Osteocyte (in vitro differentiated cells): ENCODE measurements at regions not wholly inside any gene's neighbourhood (a gene's known extent, or its start where the extent isn't known, plus 50 kb on each side); places are given as distances from the start of the nearest gene placed in this dataset.

Experiments
- DNase-seq: peaks from one replicate; pipeline ENCODE4 v3.0.0; 2021; ENCODE audit warnings: mixed read lengths; ENCODE audit not compliant: unreplicated experiment; ENCODE audit errors: extremely low spot score
- H3K27ac Mint-ChIP-seq: one replicate; pipeline ENCODE4 v1.8.0; 2021; ENCODE audit warnings: mild to moderate bottlenecking, mixed read lengths; ENCODE audit not compliant: unreplicated experiment
- H3K27me3 Mint-ChIP-seq: one replicate; pipeline ENCODE4 v1.8.0; 2021; ENCODE audit warnings: mixed read lengths; ENCODE audit not compliant: unreplicated experiment
- H3K36me3 Mint-ChIP-seq: one replicate; pipeline ENCODE4 v1.8.0; 2021; ENCODE audit warnings: mixed read lengths; ENCODE audit not compliant: unreplicated experiment
- H3K4me1 Mint-ChIP-seq: one replicate; pipeline ENCODE4 v1.8.0; 2021; ENCODE audit warnings: mixed read lengths; ENCODE audit not compliant: unreplicated experiment
- H3K4me3 Mint-ChIP-seq: one replicate; pipeline ENCODE4 v1.8.0; 2021; ENCODE audit warnings: mild to moderate bottlenecking, moderate library complexity, mixed read lengths; ENCODE audit not compliant: unreplicated experiment
- H3K9me3 Mint-ChIP-seq: one replicate; pipeline ENCODE4 v1.8.0; 2021; ENCODE audit warnings: mixed read lengths; ENCODE audit not compliant: unreplicated experiment
- TF ChIP-seq, protein P1 (sequence below): fragments of 200-600 bp; sonication (generic); IDR thresholded peaks from 2 replicates; pipeline ENCODE4 v1.5.0; 2021; ENCODE audit warnings: antibody characterized with exemption, mild to moderate bottlenecking, moderate library complexity

DNA sequence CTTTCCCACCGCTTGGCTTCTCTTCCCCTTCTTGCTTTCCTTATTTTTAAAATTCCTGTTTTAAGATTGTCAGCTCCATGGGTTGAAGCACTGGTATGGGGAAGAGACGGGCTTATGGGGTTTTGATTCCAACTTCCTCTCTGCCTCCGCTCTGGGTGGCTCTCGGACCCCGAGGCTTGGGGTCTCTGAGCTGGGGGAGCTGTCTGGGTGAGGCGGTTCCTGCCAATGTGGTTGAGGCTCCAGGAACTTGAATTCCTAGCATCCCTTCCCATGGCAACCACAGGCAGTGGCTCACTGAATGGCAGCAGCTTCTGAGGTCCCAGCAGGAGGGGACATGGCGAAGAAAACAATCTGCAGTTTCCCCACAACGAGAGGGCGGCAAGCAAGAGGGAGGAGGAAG is 83.1 kb upstream of the C1orf174 start:
- no peak overlapping the region for H3K4me3 Mint-ChIP-seq
- no peaks in the 10 kb centered on the region for H3K27me3 Mint-ChIP-seq
- H3K27ac Mint-ChIP-seq: no peak overlapping the region
- no peaks in the 10 kb centered on the region for H3K36me3 Mint-ChIP-seq
- H3K9me3 Mint-ChIP-seq: peaks cover 4% of the 10 kb centered on the region
- TF ChIP-seq, protein P1, sequence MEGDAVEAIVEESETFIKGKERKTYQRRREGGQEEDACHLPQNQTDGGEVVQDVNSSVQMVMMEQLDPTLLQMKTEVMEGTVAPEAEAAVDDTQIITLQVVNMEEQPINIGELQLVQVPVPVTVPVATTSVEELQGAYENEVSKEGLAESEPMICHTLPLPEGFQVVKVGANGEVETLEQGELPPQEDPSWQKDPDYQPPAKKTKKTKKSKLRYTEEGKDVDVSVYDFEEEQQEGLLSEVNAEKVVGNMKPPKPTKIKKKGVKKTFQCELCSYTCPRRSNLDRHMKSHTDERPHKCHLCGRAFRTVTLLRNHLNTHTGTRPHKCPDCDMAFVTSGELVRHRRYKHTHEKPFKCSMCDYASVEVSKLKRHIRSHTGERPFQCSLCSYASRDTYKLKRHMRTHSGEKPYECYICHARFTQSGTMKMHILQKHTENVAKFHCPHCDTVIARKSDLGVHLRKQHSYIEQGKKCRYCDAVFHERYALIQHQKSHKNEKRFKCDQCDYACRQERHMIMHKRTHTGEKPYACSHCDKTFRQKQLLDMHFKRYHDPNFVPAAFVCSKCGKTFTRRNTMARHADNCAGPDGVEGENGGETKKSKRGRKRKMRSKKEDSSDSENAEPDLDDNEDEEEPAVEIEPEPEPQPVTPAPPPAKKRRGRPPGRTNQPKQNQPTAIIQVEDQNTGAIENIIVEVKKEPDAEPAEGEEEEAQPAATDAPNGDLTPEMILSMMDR: no peak
- DNase-seq: no peak
- H3K4me1 Mint-ChIP-seq: no peaks in the 10 kb centered on the region

DNA sequence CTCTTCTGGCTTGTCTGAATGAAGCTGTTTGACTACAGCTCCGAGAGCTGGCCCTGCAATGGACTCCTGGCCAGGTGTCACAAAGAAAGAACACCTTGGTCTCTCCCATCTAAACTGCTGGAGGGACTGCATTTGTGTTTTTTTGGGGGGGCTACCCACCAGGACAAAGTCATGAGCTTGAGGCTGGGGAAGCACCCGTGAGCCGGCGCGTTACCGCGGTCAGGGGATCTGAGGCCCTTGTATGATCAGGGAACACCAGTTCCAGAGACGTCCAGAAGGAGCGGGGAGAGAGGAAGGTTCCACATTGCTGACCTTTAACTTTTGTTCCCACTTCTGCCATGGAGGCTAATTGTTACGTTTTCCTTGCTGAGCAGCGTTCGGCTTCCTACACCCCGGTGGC is 84.5 kb upstream of the C1orf174 start:
- Mint-ChIP-seq H3K4me3 (no peak overlapping the region), H3K4me1 (no peaks in the 10 kb centered on the region), H3K36me3 (no peaks in the 10 kb centered on the region), H3K9me3 (peaks cover 4% of the 10 kb centered on the region), H3K27ac (no peak overlapping the region), H3K27me3 (no peaks in the 10 kb centered on the region)
- no peak for DNase-seq
- TF ChIP-seq, protein P1: no peak

DNA sequence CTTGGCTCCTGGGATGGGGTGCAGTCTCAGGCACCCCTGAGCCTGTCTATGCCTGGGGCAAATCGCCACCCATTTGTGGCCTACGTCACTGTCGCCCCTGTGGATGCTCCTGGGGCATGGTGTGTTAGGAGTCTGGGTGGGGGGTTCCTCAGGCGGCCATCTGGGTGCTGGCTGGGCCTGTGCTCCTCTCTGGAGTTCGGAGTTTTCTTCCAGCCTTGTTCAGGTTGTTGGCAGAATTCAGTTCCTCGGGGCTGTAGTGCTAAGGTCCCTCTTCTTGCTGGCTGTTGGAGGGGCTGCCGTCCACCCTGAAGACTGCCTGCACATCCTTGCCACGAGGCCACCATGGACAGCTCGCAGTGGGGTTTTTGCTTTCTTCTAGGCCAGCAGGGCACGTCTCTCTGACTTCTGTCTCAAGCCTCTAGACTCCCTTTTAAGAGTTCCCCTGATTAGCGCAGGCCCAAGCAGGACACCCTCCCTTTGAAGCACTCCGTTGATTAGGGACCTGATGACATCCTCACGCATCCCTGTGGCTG is 86.7 kb upstream of the C1orf174 start:
- no peak for DNase-seq
- H3K36me3 Mint-ChIP-seq: no peaks in the 10 kb centered on the region
- no peaks in the 10 kb centered on the region for H3K4me1 Mint-ChIP-seq
- H3K27ac Mint-ChIP-seq: no peak overlapping the region
- H3K4me3 Mint-ChIP-seq: no peak overlapping the region
- no peaks in the 10 kb centered on the region for H3K27me3 Mint-ChIP-seq
- TF ChIP-seq, protein P1: no peak
- peaks cover 5% of the 10 kb centered on the region for H3K9me3 Mint-ChIP-seq

DNA sequence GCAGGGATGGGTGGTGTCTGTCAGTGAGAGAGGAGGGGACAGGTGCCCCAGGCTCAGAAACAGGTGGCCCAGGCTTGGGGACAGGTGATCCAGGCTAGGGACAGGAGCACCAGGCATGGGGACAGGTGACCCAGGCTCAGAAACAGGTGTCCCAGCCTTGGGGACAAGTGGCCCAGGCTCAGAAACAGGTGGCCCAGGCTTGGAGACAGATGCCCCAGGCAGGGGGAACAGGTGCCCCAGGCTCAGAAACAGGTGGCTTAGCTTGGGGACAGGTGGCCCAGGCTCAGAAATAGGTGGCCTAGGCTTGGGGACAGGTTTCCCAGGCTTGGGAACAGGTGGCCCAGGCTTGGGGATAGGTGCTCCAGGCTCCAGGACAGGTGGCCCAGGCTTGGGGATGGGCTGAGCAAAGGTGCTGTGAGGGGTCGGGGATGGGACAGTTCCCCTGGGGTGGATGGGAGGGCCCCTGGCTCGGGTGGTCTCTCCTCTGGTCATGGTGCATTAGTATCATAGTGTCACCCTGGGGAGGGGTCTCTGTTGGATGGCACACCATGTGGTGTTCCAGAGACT is 87.7 kb upstream of the C1orf174 start:
- no peak for DNase-seq
- H3K27ac Mint-ChIP-seq: no peak overlapping the region
- TF ChIP-seq, protein P1: no peak
- H3K36me3 Mint-ChIP-seq: no peaks in the 10 kb centered on the region
- H3K4me3 Mint-ChIP-seq: no peak overlapping the region
- H3K4me1 Mint-ChIP-seq: no peaks in the 10 kb centered on the region
- peaks cover 5% of the 10 kb centered on the region for H3K9me3 Mint-ChIP-seq
- no peaks in the 10 kb centered on the region for H3K27me3 Mint-ChIP-seq

DNA sequence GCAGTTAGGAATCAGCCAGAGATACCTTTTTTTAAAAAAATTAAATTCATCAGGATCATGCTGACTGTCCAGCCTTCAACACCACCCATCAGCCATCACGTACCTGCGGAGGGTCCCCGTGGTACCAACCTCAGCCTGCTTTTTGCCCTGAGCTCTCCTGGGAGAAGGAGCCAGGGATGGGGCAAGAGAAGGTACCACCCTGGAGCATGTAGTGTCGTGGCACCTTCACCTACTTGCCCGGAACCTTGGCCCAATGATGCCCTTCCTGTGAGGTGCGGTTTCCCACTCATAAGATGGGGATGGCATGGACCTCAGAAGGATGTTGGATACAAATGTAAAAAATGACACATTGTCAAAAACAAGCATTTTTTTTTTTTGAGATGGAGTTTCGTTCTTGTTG is 88.4 kb upstream of the C1orf174 start:
- DNase-seq: no peak
- Mint-ChIP-seq H3K36me3 (no peaks in the 10 kb centered on the region), H3K27ac (no peak overlapping the region), H3K4me1 (no peaks in the 10 kb centered on the region), H3K4me3 (no peak overlapping the region), H3K27me3 (no peaks in the 10 kb centered on the region), H3K9me3 (peaks cover 5% of the 10 kb centered on the region)
- TF ChIP-seq, protein P1: no peak
